Astrocyte of the spinal cord (primary cell): ENCODE measurements at regions not wholly inside any gene's neighbourhood (a gene's known extent, or its start where the extent isn't known, plus 50 kb on each side); places are given as distances from the start of the nearest gene placed in this dataset.

ENCODE experiments used
- DNase-seq: peaks from one replicate; pipeline ENCODE4 v3.0.0; 2011; ENCODE audit warnings: low read depth, low spot score
- H3K4me3 ChIP-seq: 2 replicates; pipeline ENCODE4 v1.5.1; 2011; ENCODE audit warnings: low read depth, mild to moderate bottlenecking, low read length, moderate library complexity
- CTCF ChIP-seq: IDR thresholded peaks from 2 replicates; pipeline ENCODE4 v1.5.1; 2012; ENCODE audit warnings: low read depth, mild to moderate bottlenecking, low read length, inconsistent platforms
- in situ Hi-C: cut with HindIII; loops from 2 replicates; pipeline ENCODE4 v1.10.0; 2017; ENCODE audit warnings: low sequenced_read_pairs

GRCh38 chr20:39547546-39548408 is 585.6 kb downstream of the DHX35 start:
- in situ Hi-C loops = no loop called here
- H3K4me3 ChIP-seq = no peak overlapping the region
- TF ChIP-seq CTCF = no peak
- no peak for DNase-seq

- DNase-seq = no peak
- TF ChIP-seq CTCF = no peak
- in situ Hi-C loops = no loop called here
Measured at GRCh38 chr20:39541136-39541803, 579.1 kb downstream of the DHX35 start.

GRCh38 chr20:39538317-39538716 is 576.2 kb downstream of the DHX35 start:
- no peak for TF ChIP-seq CTCF
- DNase-seq = no peak
- in situ Hi-C loops = no loop called here
- H3K4me3 ChIP-seq = no peak overlapping the region

More at GRCh38 chr20:39541136-39541803, 579.1 kb downstream of the DHX35 start:
- no peak overlapping the region for H3K4me3 ChIP-seq

GRCh38 chr20:39535301-39535700 is 573.2 kb downstream of the DHX35 start:
- H3K4me3 ChIP-seq = no peak overlapping the region
- no peak for TF ChIP-seq CTCF
- in situ Hi-C loops = no loop called here
- DNase-seq = no peak

- in situ Hi-C loops = no loop called here
- no peak overlapping the region for H3K4me3 ChIP-seq
- no peak for TF ChIP-seq CTCF
- DNase-seq = no peak
Measured at GRCh38 chr20:39534846-39535245, 572.7 kb downstream of the DHX35 start.

GRCh38 chr20:39533858-39534257 is 571.7 kb downstream of the DHX35 start:
- TF ChIP-seq CTCF = no peak
- no peak for DNase-seq
- no peak overlapping the region for H3K4me3 ChIP-seq
- in situ Hi-C loops = no loop called here
